Endothelial cell of umbilical vein (primary cell): ENCODE measurements at regions not wholly inside any gene's neighbourhood (a gene's known extent, or its start where the extent isn't known, plus 50 kb on each side); places are given as distances from the start of the nearest gene placed in this dataset.

Source experiments
- BruUV-seq: library from RNA; stranded (reverse); fragments of 400-500 nt; replicated peaks from 2 replicates; lab custom pipeline; 2021; lab: Mats Ljungman, UMichigan
- CTCF ChIA-PET: fragments of 300-600, 350-600 bp; sonication (Branson Sonifier 250); formaldehyde crosslinking; loops from one replicate; lab custom pipeline; 2021; ENCODE audit warnings: antibody characterized with exemption, inconsistent platforms; lab: Charles Lee
- POLR2A ChIA-PET: fragments of 300-600, 350-600 bp; sonication (Branson Sonifier 250); formaldehyde crosslinking; loops from one replicate; lab custom pipeline; 2021; ENCODE audit warnings: antibody characterized with exemption, inconsistent platforms; lab: Charles Lee
- DNase-seq: peaks from one replicate; pipeline ENCODE4 v3.0.0-alpha.2; 2011; ENCODE audit warnings: low read depth, low spot score
- FAIRE-seq: peaks from 2 replicates; lab custom pipeline; 2011; peaks lifted over from hg19 to GRCh38; lab: Jason Lieb, UNC
- H2AFZ ChIP-seq: 2 replicates; pipeline ENCODE4 v1.6.0; 2012; ENCODE audit warnings: low read depth, low read length, control low read depth, inconsistent platforms
- H3K27ac ChIP-seq: 2 replicates; pipeline ENCODE4 v1.5.1; 2011; ENCODE audit warnings: low read depth, mild to moderate bottlenecking, control low read depth, low read length, moderate library complexity; ENCODE audit not compliant: insufficient read depth
- H3K27me3 ChIP-seq, 2 experiments: 2 replicates each; pipeline versions ENCODE4 v1.6.0 to v1.6.1; 2011; ENCODE audit warnings: low read length in 2 of 2, mixed read lengths in 1 of 2; ENCODE audit not compliant: control insufficient read depth in 2 of 2, insufficient read depth in 2 of 2
- H3K36me3 ChIP-seq, 2 experiments: 2 replicates in 1 of 2; 3 replicates in 1 of 2; pipeline ENCODE4 v1.5.1; 2011; ENCODE audit warnings: low read length in 2 of 2, mild to moderate bottlenecking in 1 of 2, moderate library complexity in 1 of 2; ENCODE audit not compliant: control insufficient read depth in 2 of 2, insufficient read depth in 2 of 2; ENCODE audit errors: extremely low read depth in 1 of 2
- H3K4me1 ChIP-seq: 3 replicates; pipeline ENCODE4 v1.5.1; 2011; ENCODE audit warnings: mild to moderate bottlenecking, low read length; ENCODE audit not compliant: control insufficient read depth, insufficient read depth; ENCODE audit errors: extremely low read depth
- H3K4me2 ChIP-seq: 2 replicates; pipeline ENCODE4 v1.6.1; 2011; ENCODE audit warnings: low read length, control low read depth, mixed read lengths; ENCODE audit not compliant: insufficient read depth
- H3K4me3 ChIP-seq, 3 experiments: fragments of 200-600 bp in 1 of 3; sonication (generic), shearing (Covaris generic) in 1 of 3; replicated peaks in 1 of 3; 2 replicates each; pipeline ENCODE4 v1.5.1; 2011 to 2016; ENCODE audit warnings: control low read depth in 3 of 3, low read length in 3 of 3, mild to moderate bottlenecking in 2 of 3, inconsistent platforms in 1 of 3, low read depth in 1 of 3, moderate library complexity in 1 of 3; ENCODE audit not compliant: insufficient read depth in 1 of 3
- H3K79me2 ChIP-seq: 2 replicates; pipeline ENCODE4 v1.6.0; 2012; ENCODE audit warnings: low read length, inconsistent platforms; ENCODE audit not compliant: control insufficient read depth, insufficient read depth
- H3K9ac ChIP-seq: replicated peaks from 2 replicates; pipeline ENCODE3; 2011; ENCODE audit warnings: low read length, control low read depth; ENCODE audit not compliant: insufficient read depth; ENCODE audit errors: extremely low read depth
- H3K9me1 ChIP-seq: replicated peaks from 3 replicates; pipeline ENCODE4 v1.6.0; 2011; ENCODE audit warnings: mild to moderate bottlenecking, low read length; ENCODE audit not compliant: control insufficient read depth, insufficient read depth; ENCODE audit errors: extremely low read depth
- H3K9me3 ChIP-seq: replicated peaks from 2 replicates; pipeline ENCODE4 v1.5.1; 2012; ENCODE audit warnings: low read length, inconsistent platforms; ENCODE audit not compliant: control insufficient read depth, insufficient read depth
- H4K20me1 ChIP-seq: replicated peaks from 2 replicates; pipeline ENCODE3; 2011; ENCODE audit warnings: mild to moderate bottlenecking, low read length; ENCODE audit not compliant: control insufficient read depth, insufficient read depth; ENCODE audit errors: extremely low read depth
- CTCF ChIP-seq, 2 donors: IDR thresholded peaks; 1 replicate in 1 of 2; 2 replicates in 1 of 2; pipeline ENCODE4 v1.5.1; 2011; ENCODE audit warnings: low read length in 2 of 2, mild to moderate bottlenecking in 2 of 2, moderate library complexity in 2 of 2, control low read depth in 1 of 2, inconsistent platforms in 1 of 2, low read depth in 1 of 2; ENCODE audit not compliant: insufficient read depth in 1 of 2; ENCODE audit errors: extremely low read depth in 1 of 2
- EZH2 ChIP-seq: IDR thresholded peaks from 2 replicates; pipeline ENCODE4 v1.6.1; 2012; ENCODE audit warnings: borderline replicate concordance, low read depth, mild to moderate bottlenecking, moderate library complexity, low read length, inconsistent platforms; ENCODE audit not compliant: severe bottlenecking
- FOS ChIP-seq: IDR thresholded peaks from 2 replicates; pipeline ENCODE4 v1.6.1; 2011; ENCODE audit warnings: mild to moderate bottlenecking, low read length, moderate library complexity, borderline replicate concordance; ENCODE audit not compliant: insufficient read depth
- GATA2 ChIP-seq: IDR thresholded peaks from 2 replicates; pipeline ENCODE4 v1.7.0; 2011; ENCODE audit warnings: low read depth, mild to moderate bottlenecking, moderate library complexity, mixed read lengths, low read length; ENCODE audit not compliant: insufficient read length, insufficient read depth
- JUN ChIP-seq: IDR thresholded peaks from 2 replicates; pipeline ENCODE4 v1.6.1; 2011; ENCODE audit warnings: borderline replicate concordance, low read depth; ENCODE audit not compliant: insufficient read length, insufficient read depth
- MAX ChIP-seq: IDR thresholded peaks from 2 replicates; pipeline ENCODE4 v1.6.1; 2011; ENCODE audit not compliant: insufficient read depth, insufficient read length
- MYC ChIP-seq: IDR thresholded peaks from one replicate; pipeline ENCODE4 v1.6.1; 2011; ENCODE audit warnings: mild to moderate bottlenecking, low read depth, low read length
- POLR2A ChIP-seq: IDR thresholded peaks from 2 replicates; pipeline ENCODE4 v1.6.1; 2012; ENCODE audit warnings: low read depth, mild to moderate bottlenecking, control low read depth, low read length
- POLR2AphosphoS5 ChIP-seq: IDR thresholded peaks from 2 replicates; pipeline ENCODE4 v1.6.1; 2012; ENCODE audit warnings: low read depth, mild to moderate bottlenecking, control low read depth, low read length, moderate library complexity; ENCODE audit not compliant: insufficient read depth
- dilution Hi-C: fragments of 300-500 bp; cut with MboI; formaldehyde crosslinking; loops from one replicate; pipeline ENCODE4 v1.15.0; 2019; ENCODE audit warnings: low sequenced_read_pairs; ENCODE audit not compliant: extremely low pct_ligation_motif_present
- intact Hi-C: fragments of 100-400 bp; cut with micrococcal nuclease; formaldehyde crosslinking; loops from one replicate; pipeline ENCODE4 v1.10.0; 2022

- no peak overlapping the region for H3K4me3 ChIP-seq
- H4K20me1 ChIP-seq: no peaks in the 10 kb centered on the region
- H3K79me2 ChIP-seq: no peaks in the 10 kb centered on the region
- no peaks in the 10 kb centered on the region for H3K27me3 ChIP-seq
- dilution Hi-C loops (no loop called here), intact Hi-C loops (no loop called here)
- H3K27ac ChIP-seq: no peak overlapping the region
- H3K4me1 ChIP-seq: no peaks in the 10 kb centered on the region
- no peaks in the 10 kb centered on the region for H3K9me3 ChIP-seq
- no peak overlapping the region for H2AFZ ChIP-seq
- no peaks in the 10 kb centered on the region for H3K9me1 ChIP-seq
- FAIRE-seq (no peak), DNase-seq (no peak)
- H3K36me3 ChIP-seq: no peaks in the 10 kb centered on the region
- CTCF ChIA-PET: no interaction called here
- BruUV-seq: no TSS peak
- no peak overlapping the region for H3K9ac ChIP-seq
- TF ChIP-seq CTCF (IDR thresholded peaks at IDR 0.05; ENCODE audit: extremely low read depth in 1 of 2, insufficient read depth in 1 of 2, low read depth in 1 of 2, low read length in 2 of 2): no peak
- TF ChIP-seq GATA2: no peak
- no peak for TF ChIP-seq POLR2AphosphoS5
- no peak for TF ChIP-seq FOS
- TF ChIP-seq POLR2A: no peak
- no peak for TF ChIP-seq MAX
- no peak overlapping the region for H3K4me2 ChIP-seq
- POLR2A ChIA-PET: no interaction called here
Measured at GRCh38 chr3:103960819-103961218, 1405.9 kb upstream of the ALCAM start.

GRCh38 chr3:103963599-103963998 is 1403.1 kb upstream of the ALCAM start:
- Histone ChIP-seq H3K4me1 (no peaks in the 10 kb centered on the region), H3K27me3 (no peaks in the 10 kb centered on the region), H3K9me1 (no peaks in the 10 kb centered on the region), H3K4me2 (no peak overlapping the region), H3K9me3 (no peaks in the 10 kb centered on the region), H2AFZ (no peak overlapping the region), H3K79me2 (no peaks in the 10 kb centered on the region), H3K27ac (no peak overlapping the region), H3K36me3 (no peaks in the 10 kb centered on the region), H4K20me1 (no peaks in the 10 kb centered on the region), H3K9ac (no peak overlapping the region), H3K4me3 (no peak overlapping the region)
- dilution Hi-C loops (no loop called here), intact Hi-C loops (no loop called here)
- no peak for DNase-seq
- TF ChIP-seq POLR2A: no peak
- no peak for TF ChIP-seq MAX
- no peak for TF ChIP-seq POLR2AphosphoS5
- no peak for TF ChIP-seq JUN
- no peak for TF ChIP-seq MYC
- TF ChIP-seq EZH2: no peak
- no peak for TF ChIP-seq GATA2
- no peak for TF ChIP-seq FOS
- no peak for TF ChIP-seq CTCF (IDR thresholded peaks at IDR 0.05; ENCODE audit: extremely low read depth in 1 of 2, insufficient read depth in 1 of 2, low read depth in 1 of 2, low read length in 2 of 2)
- no TSS peak for BruUV-seq
- no peak for FAIRE-seq
- CTCF ChIA-PET: no interaction called here
- POLR2A ChIA-PET: no interaction called here
